CD4-positive, alpha-beta T cell treated with Interleukin-4 for 1 hour (primary cell): ENCODE measurements at regions not wholly inside any gene's neighbourhood (a gene's known extent, or its start where the extent isn't known, plus 50 kb on each side); places are given as distances from the start of the nearest gene placed in this dataset.
"Not testable (repeated sequence)": the region's sequence is repeated elsewhere in the genome, so short reads cannot be mapped to it uniquely, and the experiment has no call there.

Source experiments
- DNase-seq, 2 donors: peaks; one replicate each; pipeline ENCODE4 v3.0.0-alpha.2; 2020 to 2022

GRCh38 chr6:135129136-135129856 is 51.8 kb upstream of the MYB start:
- peak; percentile 23 to 25 for DNase-seq

DNA sequence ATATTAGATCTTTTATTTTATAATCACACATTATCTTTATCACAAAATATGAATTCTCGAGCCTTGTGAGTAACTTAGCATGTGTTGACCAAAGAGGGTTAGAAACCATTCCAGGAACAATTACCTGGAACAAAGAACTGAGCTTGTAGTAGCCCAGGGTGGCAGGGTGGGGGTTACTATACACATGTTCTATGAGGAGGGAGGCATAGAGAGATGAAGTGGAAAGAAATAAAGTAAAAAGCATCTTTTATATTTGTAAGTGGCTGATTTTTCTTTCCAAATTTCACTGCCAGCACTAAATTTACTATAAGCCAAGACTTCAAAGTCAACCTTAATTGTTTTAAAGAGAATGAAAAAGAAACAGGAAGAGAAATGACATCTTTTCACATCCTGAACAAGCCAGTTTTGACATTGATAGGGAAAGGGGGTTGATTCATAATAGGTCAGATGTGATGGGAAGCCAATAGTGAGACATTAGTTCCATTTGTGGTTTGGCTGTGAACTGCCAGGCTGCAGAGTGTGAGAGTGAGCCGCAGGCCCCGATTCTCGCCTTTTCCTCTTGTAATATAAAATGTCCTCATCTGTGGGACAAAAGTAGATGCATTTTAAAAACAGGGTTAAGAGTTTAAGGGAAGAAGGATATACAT is 52.7 kb upstream of the MYB start:
- DNase-seq, result peak; percentile 36 to 71

GRCh38 chr6:135126729-135127128 is 54.4 kb upstream of the MYB start:
- no peak for DNase-seq

DNA sequence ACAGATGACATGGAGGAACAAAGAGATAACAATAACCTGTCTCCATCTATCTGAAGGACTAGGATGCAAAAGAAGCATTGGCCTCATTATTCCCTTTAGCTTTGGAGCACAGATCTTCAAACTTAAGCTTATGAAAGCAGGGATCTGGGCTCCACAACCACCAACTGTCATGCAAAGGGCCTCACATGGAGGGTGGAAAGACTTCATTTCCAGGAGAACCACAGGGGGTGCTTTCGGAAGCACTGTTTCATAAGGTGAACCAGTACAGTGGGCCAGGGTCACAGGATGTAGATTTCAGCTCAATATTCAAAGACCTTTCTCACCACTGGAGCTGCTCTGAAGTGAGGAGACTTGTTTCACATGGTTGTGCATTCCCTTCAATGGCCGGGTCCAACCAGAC is 55.1 kb upstream of the MYB start:
- no peak for DNase-seq

DNA sequence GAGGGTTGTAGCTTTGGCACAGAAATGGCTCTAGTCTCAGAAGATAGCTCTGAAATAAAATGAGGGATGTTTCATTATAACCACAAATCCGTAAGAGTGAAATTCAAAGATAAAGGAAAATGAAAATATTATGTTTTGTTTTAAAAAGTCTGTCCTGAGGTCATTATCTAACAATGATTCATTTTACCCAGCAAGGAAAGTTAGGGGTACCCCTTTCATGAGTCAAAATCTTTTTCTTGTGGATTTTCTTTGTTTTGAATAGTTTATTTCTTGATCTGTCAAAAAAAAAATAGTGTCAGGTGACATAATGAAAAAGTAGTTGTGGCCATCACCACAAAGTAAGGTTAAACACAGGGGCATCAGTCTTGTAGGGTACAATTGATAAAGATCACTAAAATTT is 59.7 kb upstream of the MYB start:
- no peak for DNase-seq

DNA sequence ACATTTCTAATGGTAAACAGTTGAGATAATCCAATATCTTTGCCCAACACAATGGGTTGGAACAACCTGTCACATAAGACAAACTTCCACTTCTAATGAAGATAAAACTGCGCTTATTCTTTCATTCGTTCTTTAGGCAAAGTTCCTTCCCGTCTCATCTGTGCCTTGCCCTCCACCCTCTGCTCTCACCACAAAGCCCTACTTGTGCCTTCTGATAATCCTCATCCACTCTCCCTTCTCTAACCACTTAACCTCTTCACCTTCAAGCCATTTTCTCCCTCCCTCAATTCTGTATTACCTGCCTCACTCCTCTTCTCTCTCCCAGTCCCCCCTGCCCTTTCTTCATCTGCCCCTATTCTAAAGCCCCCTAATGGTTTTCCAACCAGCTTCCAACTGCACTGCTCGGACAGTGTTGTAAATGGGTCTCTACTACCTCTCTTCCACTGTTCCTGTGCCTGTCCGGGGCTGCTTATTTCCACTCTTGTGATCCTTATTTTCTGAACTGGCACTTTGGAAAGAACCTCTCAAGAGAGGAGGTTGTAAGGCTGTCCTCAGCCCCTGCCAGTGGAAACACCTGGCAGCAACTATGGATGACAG is 62.9 kb upstream of the MYB start:
- no peak for DNase-seq

DNA sequence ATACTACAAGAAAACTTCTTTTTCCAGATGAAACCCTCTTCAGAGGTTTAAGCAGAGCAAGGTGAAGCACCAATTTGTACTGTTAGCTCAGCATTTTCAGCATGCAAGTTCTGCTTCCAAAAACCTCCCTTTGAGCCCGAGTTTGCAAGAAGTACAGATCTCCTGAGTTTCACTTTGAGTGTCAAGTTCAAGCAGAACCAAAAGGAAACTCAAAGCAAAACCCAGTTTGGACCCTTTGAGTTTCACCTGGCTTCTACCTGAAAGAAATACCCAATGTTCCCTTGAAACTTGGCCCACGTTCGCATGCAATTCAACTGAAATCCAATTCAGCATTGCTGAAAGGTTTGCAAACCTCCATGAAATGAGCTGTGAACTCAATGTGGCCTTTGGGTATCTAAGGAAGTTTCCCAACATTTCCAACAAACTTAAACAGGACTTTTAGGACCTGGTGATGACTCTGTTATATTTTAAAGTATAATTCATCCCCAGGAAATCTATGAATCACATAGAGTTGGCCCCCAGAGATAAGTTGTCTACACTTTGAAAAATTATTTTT is 62.9 kb upstream of the HBS1L start:
- no peak for DNase-seq

- DNase-seq, result peak in 1 of 2 donors; percentile 35
These were observed 61.9 kb upstream of the HBS1L start for GRCh38 chr6:135116571-135116970.

GRCh38 chr6:135115834-135116233 is 61.2 kb upstream of the HBS1L start:
- no peak for DNase-seq

DNA sequence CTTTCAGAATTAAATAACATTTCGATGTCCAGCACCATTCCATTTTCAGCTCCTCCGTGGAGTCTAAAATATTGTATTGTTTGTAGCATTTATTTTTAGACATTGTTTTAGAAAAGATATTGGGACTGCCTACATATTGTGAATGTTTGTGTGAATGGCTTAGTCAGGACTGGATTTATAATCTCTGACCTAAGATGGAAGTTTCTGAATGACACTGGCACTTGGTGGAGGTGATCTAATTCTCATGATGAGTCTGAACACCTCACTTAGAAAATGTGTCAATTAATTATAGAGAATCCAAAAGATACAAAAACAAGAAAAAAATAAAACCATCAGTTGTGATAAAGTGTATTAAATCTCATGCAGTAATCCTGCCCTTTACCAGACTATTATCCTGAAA is 60.8 kb upstream of the HBS1L start:
- no peak for DNase-seq

- no peak for DNase-seq
These were observed 59.9 kb upstream of the HBS1L start for GRCh38 chr6:135114355-135115145.

DNA sequence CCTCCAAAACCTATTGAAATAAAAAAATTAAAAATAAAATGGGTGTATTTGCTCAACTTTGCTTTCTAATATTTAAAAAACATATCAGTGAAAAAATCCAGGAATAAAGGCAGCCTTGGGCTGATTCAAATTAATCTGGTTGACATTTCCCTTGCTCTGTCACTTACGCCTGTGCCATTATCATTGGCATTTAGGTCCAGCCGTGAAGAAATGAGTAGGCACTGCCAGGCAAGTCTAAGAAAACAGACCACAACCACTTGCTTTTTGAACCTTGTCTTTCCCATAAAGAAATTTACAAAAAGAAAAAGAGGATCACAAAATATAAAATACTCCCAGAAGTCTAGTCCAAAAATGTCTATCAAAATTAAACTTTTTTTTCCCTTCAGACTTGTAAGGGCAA is 59.2 kb upstream of the HBS1L start:
- DNase-seq, result no peak

DNA sequence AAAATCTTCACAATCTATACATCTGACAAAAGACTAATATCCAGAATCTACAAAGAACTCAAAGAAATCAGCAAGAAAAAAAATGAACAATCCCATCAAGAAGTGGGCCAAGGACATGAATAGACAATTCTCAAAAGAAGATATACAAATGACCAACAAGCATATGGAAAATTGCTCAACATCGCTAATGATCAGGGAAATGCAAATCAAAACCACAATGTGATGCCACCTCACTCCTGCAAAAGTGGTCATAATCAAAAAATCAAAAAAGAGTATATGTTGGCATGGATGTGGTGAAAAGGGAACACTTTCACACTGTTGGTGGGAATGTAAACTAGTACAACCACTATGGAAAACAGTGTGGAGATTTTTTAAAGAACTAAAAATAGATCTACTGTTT is 58.3 kb upstream of the HBS1L start:
- not testable (repeated sequence) for DNase-seq

DNA sequence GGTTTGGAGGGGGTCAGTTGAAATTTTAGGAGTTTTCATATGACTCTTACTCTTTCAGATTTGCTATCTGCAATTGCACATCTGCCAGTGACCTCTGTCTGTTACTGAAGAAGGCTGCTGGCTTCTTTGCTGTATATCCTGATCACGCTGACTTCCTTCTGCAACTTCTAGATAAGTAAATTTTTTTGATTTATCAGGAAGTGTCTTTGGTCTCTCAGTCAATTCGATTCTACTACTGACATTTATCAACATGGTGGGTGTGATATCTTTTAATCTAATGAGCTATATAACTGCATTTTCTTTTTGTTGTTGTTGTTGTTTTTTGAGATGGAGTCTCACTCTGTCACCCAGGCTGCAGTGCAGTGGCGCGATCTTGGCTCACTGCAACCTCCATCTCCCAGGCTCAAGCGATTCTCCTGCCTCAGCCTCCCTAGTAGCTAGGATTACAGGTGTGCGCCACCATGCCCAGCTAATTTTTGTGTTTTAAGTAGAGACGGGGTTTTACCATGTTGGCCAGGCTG is 55.7 kb upstream of the HBS1L start:
- DNase-seq, result not testable (repeated sequence)

GRCh38 chr6:135109761-135110160 is 55.1 kb upstream of the HBS1L start:
- no peak for DNase-seq

DNA sequence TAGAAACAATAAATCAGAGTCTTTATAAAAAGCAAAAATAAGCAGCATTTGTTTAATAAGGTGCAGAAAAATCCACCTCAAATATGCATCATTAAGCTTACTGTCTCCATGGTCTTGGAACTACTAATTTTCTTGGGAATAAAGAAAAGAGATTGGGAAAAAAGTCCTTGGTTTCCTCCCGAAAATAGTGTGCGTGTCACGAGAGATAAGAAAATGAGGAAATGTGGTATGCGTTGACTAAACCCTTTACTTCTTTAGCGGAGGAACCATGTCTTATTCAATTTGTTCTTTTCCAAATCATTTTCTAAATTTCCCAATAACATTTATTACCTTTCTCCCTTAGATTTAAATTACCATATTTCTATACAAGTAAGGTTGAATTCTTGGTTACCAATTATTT is 54.1 kb upstream of the HBS1L start:
- DNase-seq, result no peak

DNA sequence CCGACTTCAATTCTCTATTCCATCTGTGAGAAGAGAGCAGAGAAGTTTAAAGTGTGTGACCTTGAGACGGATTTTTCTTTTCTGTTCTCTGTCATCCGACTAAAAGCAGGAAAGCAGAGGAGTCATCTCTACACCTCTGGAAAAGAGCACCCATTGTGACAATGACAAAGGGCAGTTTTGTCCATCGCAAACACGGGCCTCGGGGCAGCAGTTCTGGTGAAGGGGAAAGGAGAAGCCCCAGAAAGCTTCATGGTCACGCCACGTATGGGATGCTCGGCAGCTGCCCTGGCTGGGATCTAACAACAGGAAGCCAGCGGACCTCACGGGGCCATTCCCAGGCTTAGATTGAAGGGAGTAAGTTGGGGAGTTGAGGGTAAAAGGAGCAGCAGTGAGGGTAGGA is 52.0 kb upstream of the HBS1L start:
- no peak for DNase-seq

DNA sequence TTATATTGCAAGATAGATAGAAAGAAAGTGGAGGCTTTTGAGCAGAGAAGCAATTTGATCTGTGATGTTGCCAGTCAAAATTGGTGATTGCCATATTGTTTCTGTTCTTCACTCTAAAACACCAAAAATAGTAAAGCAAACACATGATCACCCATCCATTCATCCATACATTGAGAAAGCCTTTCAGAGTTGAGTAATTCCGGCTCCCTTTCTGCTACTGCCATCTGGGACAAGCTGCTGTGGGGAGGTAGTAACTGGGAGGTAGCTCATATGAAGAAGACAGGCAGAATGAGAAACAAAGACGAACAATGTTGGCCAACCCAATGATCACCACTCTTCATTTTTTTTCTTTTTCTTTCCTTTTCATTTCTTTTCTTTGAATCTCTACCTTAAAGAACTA is 51.1 kb upstream of the HBS1L start:
- DNase-seq, result no peak

GRCh38 chr6:135105299-135105698 is 50.7 kb upstream of the HBS1L start:
- DNase-seq, result no peak
